ENCODE measurements at regions not wholly inside any gene's neighbourhood (a gene's known extent, or its start where the extent isn't known, plus 50 kb on each side); places are given as distances from the start of the nearest gene placed in this dataset.
"Not testable (repeated sequence)": the region's sequence is repeated elsewhere in the genome, so short reads cannot be mapped to it uniquely, and the experiment has no call there.

- not testable (repeated sequence) for DNase-seq (ENCODE audit: low read depth)
These were observed 1093.1 kb upstream of the DEFB115 start for GRCh38 chr20:30164389-30164788.

GRCh38 chr20:30167540-30167939, 1089.9 kb upstream of the DEFB115 start:
- no peak for DNase-seq (ENCODE audit: low read depth)

- DNase-seq (ENCODE audit: low read depth): no peak
These were observed 1089.3 kb upstream of the DEFB115 start for GRCh38 chr20:30168025-30168799.

- DNase-seq (ENCODE audit: low read depth): no peak
These were observed 1088.7 kb upstream of the DEFB115 start for GRCh38 chr20:30168800-30169138.

- DNase-seq (ENCODE audit: low read depth): no peak
These were observed 1081.8 kb upstream of the DEFB115 start for GRCh38 chr20:30175681-30176080.

GRCh38 chr20:30183124-30183523, 1074.3 kb upstream of the DEFB115 start:
- DNase-seq (ENCODE audit: low read depth): not testable (repeated sequence)

GRCh38 chr20:30191785-30192184, 1065.7 kb upstream of the DEFB115 start:
- not testable (repeated sequence) for DNase-seq (ENCODE audit: low read depth)

- DNase-seq (ENCODE audit: low read depth): not testable (repeated sequence)
These were observed 1023.0 kb upstream of the DEFB115 start for GRCh38 chr20:30234477-30234876.

- not testable (repeated sequence) for DNase-seq (ENCODE audit: low read depth)
These were observed 982.4 kb upstream of the DEFB115 start for GRCh38 chr20:30275073-30275472.

- no peak for DNase-seq (ENCODE audit: low read depth)
These were observed 975.8 kb upstream of the DEFB115 start for GRCh38 chr20:30281584-30282197.

- not testable (repeated sequence) for DNase-seq (ENCODE audit: low read depth)
These were observed 973.8 kb upstream of the DEFB115 start for GRCh38 chr20:30283476-30284280.

- DNase-seq (ENCODE audit: low read depth): no peak
These were observed 973.1 kb upstream of the DEFB115 start for GRCh38 chr20:30284281-30284905.

GRCh38 chr20:30285677-30286076, 971.8 kb upstream of the DEFB115 start:
- DNase-seq (ENCODE audit: low read depth): no peak

- DNase-seq (ENCODE audit: low read depth): no peak
These were observed 971.3 kb upstream of the DEFB115 start for GRCh38 chr20:30286157-30286556.

GRCh38 chr20:30287459-30287858, 970.0 kb upstream of the DEFB115 start:
- DNase-seq (ENCODE audit: low read depth): not testable (repeated sequence)

- DNase-seq (ENCODE audit: low read depth): no peak
These were observed 969.1 kb upstream of the DEFB115 start for GRCh38 chr20:30288346-30288745.

GRCh38 chr20:30289049-30289448, 968.4 kb upstream of the DEFB115 start:
- not testable (repeated sequence) for DNase-seq (ENCODE audit: low read depth)

- not testable (repeated sequence) for DNase-seq (ENCODE audit: low read depth)
These were observed 967.7 kb upstream of the DEFB115 start for GRCh38 chr20:30289711-30290141.

- DNase-seq (ENCODE audit: low read depth): not testable (repeated sequence)
These were observed 967.0 kb upstream of the DEFB115 start for GRCh38 chr20:30290361-30291063.

- not testable (repeated sequence) for DNase-seq (ENCODE audit: low read depth)
These were observed 966.4 kb upstream of the DEFB115 start for GRCh38 chr20:30291064-30291379.

- not testable (repeated sequence) for DNase-seq (ENCODE audit: low read depth)
These were observed 965.8 kb upstream of the DEFB115 start for GRCh38 chr20:30291686-30292085.

- not testable (repeated sequence) for DNase-seq (ENCODE audit: low read depth)
These were observed 962.1 kb upstream of the DEFB115 start for GRCh38 chr20:30295396-30295795.
